HG02588 (cell line): ENCODE measurements at regions not wholly inside any gene's neighbourhood (a gene's known extent, or its start where the extent isn't known, plus 50 kb on each side); places are given as distances from the start of the nearest gene placed in this dataset.
A peak's percentile ranks its signal among the peaks of the same experiment; 100 is the strongest.
"Not testable (repeated sequence)": the region's sequence is repeated elsewhere in the genome, so short reads cannot be mapped to it uniquely, and the experiment has no call there.

ENCODE experiments used
- ATAC-seq: cut with Tn5 transposase; IDR thresholded peaks from one replicate; pipeline ENCODE4 v1.9.1; 2021; ENCODE audit warnings: mild to moderate bottlenecking, moderate library complexity; ENCODE audit not compliant: unreplicated experiment

- ATAC-seq: no peak
Measured at GRCh38 chrY:16715278-16715677, 1164.7 kb downstream of the CDY2B start.

- ATAC-seq: no peak
Measured at GRCh38 chrY:16673102-16673787, 1206.8 kb downstream of the CDY2B start.

- ATAC-seq: no peak
Measured at GRCh38 chrY:16668402-16668801, 1211.6 kb downstream of the CDY2B start.

- ATAC-seq: no peak
Measured at GRCh38 chrY:16662741-16663140, 1217.3 kb downstream of the CDY2B start.

GRCh38 chrY:16659340-16659739, 1220.7 kb downstream of the CDY2B start:
- no peak for ATAC-seq

- ATAC-seq: no peak
Measured at GRCh38 chrY:16653971-16654370, 1226.0 kb downstream of the CDY2B start.

GRCh38 chrY:16645991-16646390, 1234.0 kb downstream of the CDY2B start:
- ATAC-seq: no peak

- ATAC-seq: no peak
Measured at GRCh38 chrY:16645449-16645848, 1234.6 kb downstream of the CDY2B start.

- peak; percentile 44 for ATAC-seq
Measured at GRCh38 chrY:16644270-16644800, 1235.7 kb downstream of the CDY2B start.

GRCh38 chrY:16639777-16640176, 1240.2 kb downstream of the CDY2B start:
- peak; percentile 49 for ATAC-seq

- not testable (repeated sequence) for ATAC-seq
Measured at GRCh38 chrY:16638743-16639142, 1241.3 kb downstream of the CDY2B start.

- peak; percentile 96 for ATAC-seq
Measured at GRCh38 chrY:16636254-16636653, 1243.8 kb downstream of the CDY2B start.

- ATAC-seq: no peak
Measured at GRCh38 chrY:16629146-16629545, 1250.9 kb downstream of the CDY2B start.

- no peak for ATAC-seq
Measured at GRCh38 chrY:16627122-16627521, 1252.9 kb downstream of the CDY2B start.

GRCh38 chrY:16616201-16616975, 1263.6 kb downstream of the CDY2B start:
- ATAC-seq: no peak

- no peak for ATAC-seq
Measured at GRCh38 chrY:16608679-16609078, 1271.3 kb downstream of the CDY2B start.

- ATAC-seq: no peak
Measured at GRCh38 chrY:16602146-16602545, 1277.9 kb downstream of the CDY2B start.

- ATAC-seq: no peak
Measured at GRCh38 chrY:16601626-16602025, 1278.4 kb downstream of the CDY2B start.

- ATAC-seq: no peak
Measured at GRCh38 chrY:16572061-16572460, 1308.0 kb downstream of the CDY2B start.

GRCh38 chrY:16562491-16562890, 1317.5 kb downstream of the CDY2B start:
- no peak for ATAC-seq

GRCh38 chrY:16522021-16522420, 1358.0 kb downstream of the CDY2B start:
- ATAC-seq: no peak

- no peak for ATAC-seq
Measured at GRCh38 chrY:16502733-16503214, 1377.2 kb downstream of the CDY2B start.
